Frontal cortex (tissue), 3 donors: ENCODE measurements at regions not wholly inside any gene's neighbourhood (a gene's known extent, or its start where the extent isn't known, plus 50 kb on each side); places are given as distances from the start of the nearest gene placed in this dataset.

Experiments
- DNase-seq, 2 donors: peaks; one replicate each; pipeline ENCODE4 v3.0.0; 2012; ENCODE audit warnings: low spot score in 2 of 2
- FAIRE-seq: peaks from 2 replicates; lab custom pipeline; 2012; peaks lifted over from hg19 to GRCh38; lab: Jason Lieb, UNC
- donor health status: control.
- donor health status: control.
- donor health status: control.

DNA sequence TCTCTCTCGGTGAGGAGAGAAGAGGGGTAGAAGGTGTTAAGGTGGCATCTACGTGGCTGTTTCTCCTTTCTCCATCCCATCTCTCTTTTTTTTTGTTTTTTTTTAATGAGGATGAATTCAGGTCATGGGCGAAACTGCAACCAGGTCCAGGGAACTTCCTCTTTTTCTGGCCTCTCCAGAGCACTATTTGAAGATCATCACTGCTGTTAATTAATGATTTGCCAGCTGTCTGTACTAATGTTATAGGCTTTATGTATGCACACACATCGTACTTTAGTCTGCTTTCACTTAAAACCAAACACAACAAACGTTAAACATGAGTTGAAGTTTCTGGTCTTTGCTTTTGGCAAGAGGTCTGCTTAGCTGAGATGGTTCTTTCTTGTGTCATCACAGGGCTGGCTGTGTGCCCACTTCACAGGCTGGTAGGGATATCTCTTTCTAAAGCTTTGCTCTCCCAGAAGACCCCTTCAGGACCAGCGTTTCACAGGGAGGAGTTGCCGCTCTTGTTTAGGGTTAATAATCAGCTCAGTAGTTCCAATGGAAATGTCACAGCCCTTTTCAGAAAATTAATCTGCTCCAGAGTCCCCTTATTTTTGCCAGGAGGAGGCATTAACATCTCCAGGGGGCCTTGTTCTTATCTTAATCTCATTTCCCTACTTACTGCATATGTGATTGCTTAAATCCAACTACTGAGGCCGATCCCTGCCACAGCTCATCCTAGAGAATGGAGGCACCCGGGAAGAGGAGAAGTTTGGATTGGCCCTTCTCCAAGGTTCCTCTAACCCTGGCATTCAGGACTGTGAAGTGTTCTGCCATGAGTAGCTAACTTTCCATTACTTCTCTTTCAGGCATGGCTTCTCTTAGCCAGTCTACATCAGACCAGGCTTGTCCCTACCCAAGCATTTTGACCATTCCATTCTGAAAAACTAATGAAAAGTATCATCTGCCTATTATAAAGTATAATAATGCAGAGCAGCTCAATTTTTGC is 273.9 kb upstream of the NFE2L3 start:
- DNase-seq (no peak), FAIRE-seq (no peak)

DNA sequence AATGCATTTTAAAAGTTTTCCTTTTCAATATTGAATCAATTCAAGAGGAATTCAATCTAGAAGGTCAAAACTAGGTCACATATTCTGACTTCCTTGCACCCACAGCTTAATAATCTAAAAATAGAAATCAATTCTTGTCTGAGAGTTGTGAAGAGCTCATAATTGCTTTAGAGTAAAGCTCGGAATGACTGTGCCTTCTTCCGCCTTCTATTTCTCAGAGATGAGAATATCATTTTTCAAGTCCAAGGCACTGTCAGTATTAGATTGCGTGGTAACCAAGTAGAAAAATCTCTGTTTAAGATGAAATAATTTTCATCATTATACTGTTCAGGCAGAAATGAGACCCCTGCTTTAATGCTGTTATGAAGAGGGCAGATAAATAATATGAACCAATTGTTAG is 272.2 kb upstream of the NFE2L3 start:
- FAIRE-seq, result no peak
- DNase-seq, result no peak

DNA sequence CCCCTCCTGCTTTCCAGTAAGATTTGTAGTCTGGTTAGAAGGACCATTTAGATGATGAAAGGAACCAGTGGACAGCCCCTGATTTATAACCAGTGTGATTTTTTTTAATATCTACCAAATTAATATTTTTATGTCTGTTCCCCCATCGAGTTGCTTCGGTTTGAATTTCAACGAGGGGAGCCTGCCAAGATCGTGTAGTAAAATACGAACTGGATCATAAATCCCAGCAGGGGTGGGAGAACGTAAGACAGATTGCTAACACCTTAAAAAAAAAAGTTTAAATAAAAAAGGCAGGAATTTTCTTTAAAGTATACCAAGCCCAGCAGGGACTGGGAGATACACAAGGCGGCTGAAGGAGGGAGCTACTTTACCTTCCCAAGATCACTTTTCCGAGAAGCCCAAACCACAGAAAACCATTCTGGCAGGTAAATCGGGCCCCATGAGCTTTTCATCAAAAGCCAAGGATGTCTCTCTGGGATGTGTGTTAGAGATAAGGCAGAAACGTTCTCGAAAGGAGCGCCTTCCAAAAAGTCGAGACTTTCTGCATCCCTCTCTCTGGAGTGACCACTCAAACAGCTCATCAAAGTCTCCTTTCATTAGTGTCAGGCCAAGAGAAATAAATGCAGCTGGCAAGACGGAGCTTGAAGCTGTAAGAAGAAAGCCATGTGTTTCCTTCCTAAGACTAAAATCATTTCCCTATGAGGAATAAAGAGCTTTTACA is 270.5 kb upstream of the NFE2L3 start:
- DNase-seq, result no peak
- FAIRE-seq, result no peak

DNA sequence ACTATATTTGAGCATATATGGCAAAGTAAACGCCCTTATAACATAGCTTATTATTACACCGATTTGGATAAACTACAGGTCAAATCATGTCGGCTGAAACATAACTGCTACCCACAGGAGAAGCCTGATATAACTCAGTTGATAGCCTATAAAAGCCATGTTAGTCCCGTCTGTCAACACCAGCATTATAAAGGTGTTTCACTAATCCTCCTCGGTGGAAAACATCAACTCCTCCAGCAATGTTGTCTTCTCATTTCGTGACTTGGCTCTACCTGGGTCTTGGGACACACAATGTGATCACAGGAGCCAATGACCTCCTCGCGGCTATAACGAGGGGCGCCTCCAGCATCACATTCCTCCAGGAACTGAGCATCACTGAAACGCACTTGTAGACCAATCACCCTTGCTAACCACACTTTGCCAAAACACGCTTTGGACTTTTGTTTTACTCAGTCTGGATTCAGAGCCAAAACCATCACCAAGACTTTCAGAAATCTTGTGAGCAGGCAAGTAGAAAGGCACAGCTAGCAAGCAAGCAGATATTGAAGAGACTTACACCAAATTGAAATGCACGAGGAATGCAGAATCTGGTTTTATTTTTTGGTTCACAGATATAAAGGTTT is 269.7 kb upstream of the NFE2L3 start:
- DNase-seq, result no peak
- no peak for FAIRE-seq

DNA sequence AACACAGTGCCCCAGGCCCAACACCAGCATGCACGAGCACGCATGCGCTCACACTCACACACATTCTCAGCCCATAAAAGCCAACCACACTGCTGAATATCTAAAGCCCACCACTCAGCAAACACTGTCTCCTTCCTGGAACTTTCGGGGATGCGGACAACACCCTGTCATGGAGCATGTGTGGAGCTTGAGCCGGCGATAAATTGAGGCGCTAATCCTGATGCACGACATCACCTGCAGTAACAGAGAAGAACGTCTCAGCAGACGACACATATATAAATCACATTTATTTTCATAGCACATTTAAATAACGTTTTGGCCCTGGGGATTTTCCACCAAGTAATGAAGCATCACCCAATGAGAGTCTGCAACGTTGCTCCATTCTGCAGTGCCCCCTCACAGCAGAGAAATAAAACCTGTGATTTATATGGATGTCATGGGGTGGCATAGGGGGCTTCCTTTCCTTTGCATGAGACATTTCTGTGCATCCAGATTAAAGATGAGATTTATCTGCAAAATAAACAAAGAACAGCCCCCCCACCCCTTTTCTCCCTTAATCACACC is 267.7 kb upstream of the NFE2L3 start:
- no peak for FAIRE-seq
- no peak for DNase-seq

DNA sequence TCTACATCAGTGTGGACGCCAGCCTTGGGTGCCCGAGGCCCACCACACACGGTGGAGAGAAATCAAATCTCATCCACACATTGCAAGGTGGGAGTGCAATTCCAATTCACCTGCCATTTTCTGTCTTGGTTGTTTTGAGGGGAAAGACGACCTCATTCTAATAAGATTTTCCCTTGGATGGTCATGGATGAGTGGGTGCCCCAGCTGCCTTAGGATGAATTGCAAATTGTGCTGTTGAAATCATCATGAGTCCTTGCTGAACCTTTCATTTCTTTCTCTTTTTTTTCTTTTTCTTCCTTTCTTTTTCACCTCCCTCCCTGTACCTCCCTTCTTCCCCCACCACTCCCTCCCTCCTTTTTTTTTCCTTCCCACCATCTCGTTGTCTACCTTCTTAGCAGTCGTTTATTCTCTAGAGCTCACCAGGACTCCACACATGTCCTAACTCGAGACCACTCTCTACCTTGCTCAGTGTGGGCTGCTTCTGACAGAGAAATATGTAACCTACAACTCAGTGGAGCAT is 266.9 kb upstream of the NFE2L3 start:
- FAIRE-seq (no peak), DNase-seq (no peak)

DNA sequence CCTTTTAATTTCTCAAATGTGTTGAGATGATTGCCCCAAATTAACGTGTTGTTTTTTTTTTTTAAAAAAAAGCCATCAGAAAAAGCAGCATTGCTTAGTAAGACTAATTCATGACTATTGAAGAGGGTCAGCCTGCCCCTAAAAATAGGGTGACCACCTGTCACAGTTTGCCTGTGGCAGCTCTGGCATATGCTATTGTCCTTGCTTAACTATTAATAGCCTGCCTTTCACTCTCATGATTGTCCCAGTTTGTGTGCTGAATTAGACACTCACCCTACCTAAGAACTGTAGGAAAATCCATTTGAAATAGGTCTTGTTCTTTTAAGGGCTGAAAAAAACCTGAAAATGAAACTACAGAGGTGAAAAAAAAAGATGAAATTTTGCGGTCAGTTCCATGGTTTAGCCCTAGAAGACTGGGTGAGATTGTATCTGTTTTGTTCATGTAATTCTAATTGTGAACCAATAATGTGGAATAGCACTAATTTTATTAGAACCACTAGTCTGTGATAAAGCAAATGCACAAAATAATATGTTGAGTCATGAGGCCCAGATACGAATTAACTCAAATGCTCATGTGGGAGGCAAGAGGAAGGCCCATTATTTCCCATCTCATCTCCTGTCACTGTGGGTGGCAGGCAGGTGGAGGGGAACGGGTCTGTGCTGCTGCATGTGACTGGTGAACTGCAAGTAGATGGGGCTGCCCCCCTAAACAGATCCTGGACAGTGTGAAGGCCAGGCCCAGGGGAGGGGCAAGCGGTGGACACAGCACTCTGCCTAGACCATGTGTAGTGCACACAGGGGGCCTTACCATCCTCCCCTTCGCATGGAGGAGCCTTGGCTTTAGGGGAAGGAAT is 265.4 kb upstream of the NFE2L3 start:
- FAIRE-seq, result no peak
- DNase-seq, result no peak

DNA sequence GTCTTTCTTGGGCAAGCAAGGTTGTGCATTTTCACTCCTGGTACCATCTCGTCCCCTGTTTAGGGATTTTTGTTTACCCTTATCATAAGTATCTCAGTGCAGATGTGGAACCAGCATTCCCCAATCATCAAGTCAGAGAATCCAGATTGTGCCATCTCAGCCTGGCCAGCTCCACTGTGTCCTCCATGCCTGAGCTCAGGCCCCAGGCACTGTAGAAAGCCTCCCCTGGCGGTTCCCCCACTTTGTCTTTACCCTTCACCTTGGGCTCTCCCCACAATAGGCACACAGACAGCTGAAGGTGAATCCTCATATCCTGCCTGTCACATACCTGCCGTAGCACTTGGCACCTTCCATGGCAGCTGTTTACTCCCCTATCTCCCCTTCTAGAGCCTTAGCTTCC is 264.7 kb upstream of the NFE2L3 start:
- no peak for FAIRE-seq
- DNase-seq, result no peak

DNA sequence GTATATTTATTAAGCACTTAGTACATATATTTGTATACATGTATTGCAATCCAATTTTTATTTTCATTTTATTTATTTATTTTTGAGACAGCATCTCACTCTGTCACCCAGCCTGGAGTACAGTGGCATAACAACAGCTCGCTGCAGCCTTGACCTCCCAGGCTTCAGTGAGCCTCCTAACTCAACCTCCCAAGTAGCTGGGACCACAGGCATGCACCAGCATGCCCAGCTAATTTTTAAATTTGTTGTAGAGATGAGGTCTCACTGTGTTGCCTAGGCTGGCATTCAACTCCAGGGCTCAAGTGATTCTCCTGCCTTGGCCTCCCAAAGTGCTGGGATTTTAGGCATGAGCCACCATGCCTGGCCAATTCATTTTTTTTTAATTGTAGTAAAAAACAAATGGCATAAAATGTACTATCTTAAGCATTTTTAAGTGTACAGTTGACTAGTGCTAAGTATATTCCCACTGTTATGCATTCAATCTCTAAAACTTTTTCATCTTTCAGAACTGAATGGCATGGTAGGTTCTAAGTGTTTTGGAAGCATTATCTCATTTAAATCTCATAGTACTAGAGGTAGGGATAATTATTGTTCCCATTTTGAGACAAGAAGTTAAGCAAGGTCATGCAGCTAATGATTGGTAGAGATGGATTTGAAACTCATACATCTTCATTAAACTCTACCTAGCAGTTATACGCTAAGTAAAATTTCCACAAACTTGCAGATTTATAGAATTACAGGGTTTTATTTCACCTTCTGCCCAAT is 264.0 kb upstream of the NFE2L3 start:
- no peak for DNase-seq
- FAIRE-seq, result no peak

DNA sequence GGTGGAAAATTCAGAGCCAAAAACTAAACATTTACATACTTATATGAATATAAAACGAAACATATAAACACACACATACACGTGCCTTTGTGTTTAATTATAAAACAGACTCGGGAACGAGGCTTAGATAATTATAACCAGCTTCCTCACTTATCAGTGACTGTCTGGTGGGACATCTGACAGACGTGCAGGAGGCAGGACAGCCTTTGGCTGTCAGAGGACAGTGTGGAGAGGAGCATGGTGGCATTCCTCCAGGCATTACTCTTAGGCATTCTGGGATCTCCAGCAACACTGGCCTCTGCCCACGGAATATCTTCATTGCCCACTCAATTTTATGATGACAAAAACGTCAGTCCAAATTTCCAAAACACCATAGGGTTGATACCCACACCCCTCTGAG is 262.2 kb upstream of the NFE2L3 start:
- DNase-seq, result no peak
- no peak for FAIRE-seq

DNA sequence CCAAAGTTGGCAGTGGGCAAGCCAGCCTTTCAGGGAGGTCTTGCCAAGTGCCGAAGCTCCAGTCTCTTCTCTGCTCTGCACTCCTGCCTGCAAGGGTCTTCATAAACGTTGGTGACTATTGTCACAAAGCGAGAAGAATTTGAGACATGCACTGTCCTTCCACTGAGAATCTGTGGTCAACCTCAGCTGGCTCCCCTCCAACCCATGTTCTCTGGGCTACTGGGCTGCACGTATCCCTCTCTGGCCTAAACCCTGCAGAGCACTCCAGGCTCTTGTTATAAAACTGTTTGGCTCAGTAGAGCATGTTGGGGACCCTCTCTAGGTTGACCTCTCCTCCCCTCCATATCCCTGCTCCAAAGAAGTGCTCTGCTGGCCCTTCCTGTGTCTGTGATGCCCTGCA is 260.4 kb upstream of the NFE2L3 start:
- no peak for DNase-seq
- no peak for FAIRE-seq

DNA sequence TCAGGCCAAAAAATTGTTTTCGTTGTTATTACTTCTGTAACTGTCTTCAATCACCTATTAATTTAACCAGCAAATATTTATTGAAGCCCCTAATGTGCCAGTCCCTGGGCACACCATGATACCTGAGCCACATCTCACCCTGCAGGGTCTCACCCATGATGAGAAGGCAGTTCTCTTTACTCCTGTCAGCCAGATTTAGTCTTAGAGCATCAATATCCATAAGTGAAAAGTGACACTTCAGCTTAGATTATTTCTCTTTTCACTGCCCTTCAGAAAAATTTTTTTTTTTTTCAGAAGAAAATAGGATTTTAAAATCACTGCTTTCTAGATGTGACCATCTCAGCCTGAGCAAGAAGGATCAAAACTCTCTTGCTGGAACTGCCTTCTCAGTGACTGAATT is 258.6 kb upstream of the NFE2L3 start:
- FAIRE-seq (no peak), DNase-seq (no peak)

DNA sequence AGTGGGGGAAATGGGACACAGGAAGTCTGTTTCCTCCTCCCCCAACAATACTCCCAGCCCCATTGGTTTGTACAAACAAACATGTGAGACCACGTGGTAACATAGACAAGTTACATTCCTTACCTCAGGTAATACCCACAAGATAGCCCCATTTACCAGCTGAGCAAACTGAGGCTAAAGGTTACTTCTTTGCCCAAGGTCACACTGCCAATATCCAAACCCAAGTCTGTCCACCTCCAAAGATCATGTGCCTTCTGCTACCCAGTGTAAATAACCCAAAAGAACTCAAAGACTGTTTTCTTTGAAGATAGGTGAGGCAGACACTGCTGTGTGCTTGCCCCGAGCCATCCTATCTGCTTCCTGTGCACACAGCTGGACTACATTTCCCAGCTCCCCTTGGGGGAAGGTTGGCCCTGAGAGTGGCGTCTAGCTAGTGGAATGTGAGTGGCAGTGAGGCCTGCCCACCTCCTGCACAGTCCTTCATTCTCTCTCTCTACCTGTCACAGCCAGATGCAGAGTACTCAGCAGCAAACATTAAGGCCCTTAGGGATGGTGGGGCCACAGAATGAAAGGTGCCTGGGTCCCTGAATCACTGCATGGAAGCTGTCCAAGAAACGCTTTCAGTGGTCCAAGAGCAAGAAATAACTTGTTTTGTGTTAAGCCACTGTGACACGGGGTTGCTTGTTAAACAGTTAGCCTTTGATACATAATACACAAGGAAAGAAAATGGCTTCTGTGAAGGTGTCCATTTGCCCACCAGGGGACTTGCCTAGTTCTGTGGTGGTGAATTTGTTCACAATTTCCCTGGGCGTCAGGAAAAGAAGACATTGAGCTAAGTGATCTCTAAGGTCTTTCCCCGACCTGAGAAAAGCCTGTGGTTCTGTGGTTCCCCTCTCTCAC is 257.7 kb upstream of the NFE2L3 start:
- FAIRE-seq (no peak), DNase-seq (no peak)

DNA sequence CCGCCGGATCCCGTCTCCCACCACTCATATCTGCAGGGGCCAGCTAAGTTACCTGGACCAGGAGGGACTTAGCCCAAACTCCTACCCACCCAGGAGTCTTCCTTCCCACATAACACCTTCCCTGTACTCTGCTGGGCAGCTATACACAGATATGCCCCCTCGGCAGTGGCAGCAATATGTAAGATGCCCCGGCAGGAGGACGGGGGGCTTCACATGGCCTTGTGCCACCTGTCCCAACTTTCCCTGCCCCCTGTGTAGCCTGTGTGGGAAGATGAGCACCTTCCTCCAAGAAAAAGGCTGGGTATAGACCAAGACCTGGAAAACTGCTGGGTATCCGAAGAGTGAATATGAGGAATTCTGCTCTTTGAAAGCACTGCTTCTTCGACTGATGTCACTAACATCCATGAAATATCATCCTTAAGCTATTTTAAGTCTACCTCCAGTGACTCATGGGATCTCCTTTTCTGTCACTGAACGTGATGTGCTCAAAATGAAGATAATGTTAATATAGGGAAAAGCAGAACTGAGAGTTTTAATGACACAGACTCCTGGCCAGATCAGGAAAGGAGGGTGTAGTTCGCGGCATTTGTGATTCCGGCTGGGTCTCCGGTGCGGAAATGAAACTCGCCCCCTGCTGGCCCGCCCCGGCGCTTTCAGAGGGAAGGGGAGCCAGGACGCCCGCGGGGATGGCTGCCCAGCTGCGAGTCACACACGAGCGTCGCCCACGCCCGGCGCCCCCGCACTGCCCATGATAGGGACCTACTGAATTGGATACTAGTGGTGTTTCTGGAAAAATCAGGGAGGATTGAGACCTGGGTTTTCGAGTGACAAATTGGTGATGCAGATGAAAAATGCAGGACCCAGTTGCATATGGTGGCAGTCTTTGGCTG is 256.9 kb upstream of the NFE2L3 start:
- FAIRE-seq, result no peak
- DNase-seq, result peak in 1 of 2 donors; percentile 67

DNA sequence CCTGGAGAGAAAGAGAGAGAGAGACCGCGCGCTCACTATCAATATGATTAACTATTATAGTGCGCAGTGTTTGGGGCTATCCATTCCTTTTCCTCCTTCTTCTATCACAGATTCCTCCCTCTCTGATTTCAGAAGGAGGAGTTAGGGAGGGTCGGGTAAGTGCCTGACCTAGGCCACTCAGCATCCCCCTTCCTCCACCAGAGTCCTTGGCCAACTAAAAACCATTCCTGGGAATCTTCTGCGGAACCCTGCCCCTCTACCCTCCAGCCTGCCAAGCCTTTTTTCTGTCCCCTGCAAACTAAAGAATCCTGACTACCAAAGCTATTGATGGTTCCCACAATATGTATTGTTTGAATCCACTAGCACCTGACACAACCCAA is 256.2 kb upstream of the NFE2L3 start:
- FAIRE-seq (no peak), DNase-seq (no peak)

DNA sequence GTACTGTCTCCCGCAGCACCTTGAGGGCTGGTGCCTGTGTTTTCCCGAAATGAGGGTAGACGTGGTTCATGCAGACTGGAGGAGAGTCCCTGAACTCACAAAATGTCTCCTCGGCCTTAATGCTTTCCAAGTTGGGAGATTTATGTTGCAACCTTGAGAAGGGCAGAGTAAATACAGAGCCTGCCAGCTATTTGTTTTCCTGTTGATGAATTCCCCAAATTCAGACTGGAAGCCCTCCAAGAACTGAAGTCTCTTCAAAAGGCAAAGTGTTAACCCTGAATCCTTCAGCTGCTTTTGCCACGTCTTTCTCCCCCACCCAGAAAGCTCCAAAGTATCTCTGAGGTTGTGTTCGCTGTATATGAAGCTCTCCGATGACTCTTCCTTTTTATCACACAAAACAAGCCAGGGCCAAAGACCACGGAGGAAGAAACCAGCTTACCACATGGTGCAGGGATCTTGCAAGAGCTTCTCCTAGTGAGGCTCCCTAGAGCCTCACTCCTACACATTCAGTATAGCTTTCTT is 254.7 kb upstream of the NFE2L3 start:
- DNase-seq (no peak), FAIRE-seq (no peak)
